Jurkat, Clone E6-1 (cell line): ENCODE measurements at regions not wholly inside any gene's neighbourhood (a gene's known extent, or its start where the extent isn't known, plus 50 kb on each side); places are given as distances from the start of the nearest gene placed in this dataset.

ENCODE experiments used
- DNase-seq: peaks from one replicate; pipeline ENCODE4 v3.0.0-alpha.2; 2011; ENCODE audit warnings: low read depth, low spot score
- H3K4me3 ChIP-seq: 2 replicates; pipeline ENCODE4 v1.5.1; 2011; ENCODE audit warnings: mild to moderate bottlenecking, low read length, control low read depth, moderate library complexity

- no peak overlapping the region for H3K4me3 ChIP-seq
- no peak for DNase-seq
Observed at GRCh38 chr17:70655176-70655958, 486.0 kb downstream of the KCNJ2 start.

- DNase-seq, result no peak
- H3K4me3 ChIP-seq, result no peak overlapping the region
Observed at GRCh38 chr17:70658317-70658716, 489.0 kb downstream of the KCNJ2 start.

GRCh38 chr17:70658840-70659239 lies 489.5 kb downstream of the KCNJ2 start:
- DNase-seq, result no peak
- H3K4me3 ChIP-seq, result no peak overlapping the region

- DNase-seq, result no peak
- H3K4me3 ChIP-seq, result no peak overlapping the region
Observed at GRCh38 chr17:70661342-70662222, 492.2 kb downstream of the KCNJ2 start.

GRCh38 chr17:70668276-70668937 lies 499.1 kb downstream of the KCNJ2 start:
- no peak overlapping the region for H3K4me3 ChIP-seq
- DNase-seq, result no peak

- no peak overlapping the region for H3K4me3 ChIP-seq
- no peak for DNase-seq
Observed at GRCh38 chr17:70668938-70669778, 499.8 kb downstream of the KCNJ2 start.

GRCh38 chr17:70674061-70674460 lies 504.7 kb downstream of the KCNJ2 start:
- H3K4me3 ChIP-seq, result no peak overlapping the region
- DNase-seq, result no peak

GRCh38 chr17:70675070-70675590 lies 505.8 kb downstream of the KCNJ2 start:
- H3K4me3 ChIP-seq, result no peak overlapping the region
- DNase-seq, result no peak

- H3K4me3 ChIP-seq, result no peak overlapping the region
- no peak for DNase-seq
Observed at GRCh38 chr17:70677783-70678647, 508.7 kb downstream of the KCNJ2 start.

- DNase-seq, result no peak
- H3K4me3 ChIP-seq, result no peak overlapping the region
Observed at GRCh38 chr17:70678889-70679288, 509.6 kb downstream of the KCNJ2 start.

- no peak for DNase-seq
Observed at GRCh38 chr17:70683936-70684335, 514.6 kb downstream of the KCNJ2 start.

GRCh38 chr17:70687421-70687820 lies 518.1 kb downstream of the KCNJ2 start:
- no peak overlapping the region for H3K4me3 ChIP-seq
- DNase-seq, result no peak

More at GRCh38 chr17:70683936-70684335, 514.6 kb downstream of the KCNJ2 start:
- no peak overlapping the region for H3K4me3 ChIP-seq

- H3K4me3 ChIP-seq, result no peak overlapping the region
- DNase-seq, result no peak
Observed at GRCh38 chr17:70691150-70691549, 521.8 kb downstream of the KCNJ2 start.

- DNase-seq, result no peak
- H3K4me3 ChIP-seq, result no peak overlapping the region
Observed at GRCh38 chr17:70699408-70699807, 530.1 kb downstream of the KCNJ2 start.

- no peak for DNase-seq
- no peak overlapping the region for H3K4me3 ChIP-seq
Observed at GRCh38 chr17:70702683-70703255, 533.4 kb downstream of the KCNJ2 start.

- no peak for DNase-seq
- no peak overlapping the region for H3K4me3 ChIP-seq
Observed at GRCh38 chr17:70709596-70709995, 540.3 kb downstream of the KCNJ2 start.

GRCh38 chr17:70713694-70714093 lies 544.4 kb downstream of the KCNJ2 start:
- DNase-seq, result no peak
- no peak overlapping the region for H3K4me3 ChIP-seq
